AG09319 (cell line): ENCODE measurements at regions not wholly inside any gene's neighbourhood (a gene's known extent, or its start where the extent isn't known, plus 50 kb on each side); places are given as distances from the start of the nearest gene placed in this dataset.

Source experiments
- DNase-seq: peaks from one replicate; pipeline ENCODE4 v3.0.0-alpha.2; 2010; ENCODE audit warnings: low read depth; ENCODE audit errors: extremely low read depth
- CTCF ChIP-seq: IDR thresholded peaks from 2 replicates; pipeline ENCODE4 v1.5.1; 2011; ENCODE audit warnings: low read depth, mild to moderate bottlenecking, inconsistent platforms, low read length, moderate library complexity

GRCh38 chr9:113658545-113658895 lies 195.0 kb downstream of the RGS3 start:
- TF ChIP-seq CTCF: no peak
- no peak for DNase-seq

GRCh38 chr9:113659039-113659438 lies 195.5 kb downstream of the RGS3 start:
- no peak for TF ChIP-seq CTCF
- no peak for DNase-seq

GRCh38 chr9:113659740-113660139 lies 196.2 kb downstream of the RGS3 start:
- TF ChIP-seq CTCF: no peak
- no peak for DNase-seq

GRCh38 chr9:113660196-113660595 lies 196.7 kb downstream of the RGS3 start:
- no peak for DNase-seq
- no peak for TF ChIP-seq CTCF

GRCh38 chr9:113661074-113661473 lies 197.5 kb downstream of the RGS3 start:
- TF ChIP-seq CTCF: no peak
- DNase-seq: no peak

- no peak for TF ChIP-seq CTCF
Measured at GRCh38 chr9:113664181-113664875, 200.8 kb downstream of the RGS3 start.

GRCh38 chr9:113665064-113665463 lies 201.5 kb downstream of the RGS3 start:
- no peak for DNase-seq
- TF ChIP-seq CTCF: no peak

More at GRCh38 chr9:113664181-113664875, 200.8 kb downstream of the RGS3 start:
- DNase-seq: no peak
